Left hindlimb (tissue), 1 donor: ENCODE measurements at regions not wholly inside any gene's neighbourhood (a gene's known extent, or its start where the extent isn't known, plus 50 kb on each side); places are given as distances from the start of the nearest gene placed in this dataset.
A peak's percentile ranks its signal among the peaks of the same experiment; 100 is the strongest.
"Not testable (repeated sequence)": the region's sequence is repeated elsewhere in the genome, so short reads cannot be mapped to it uniquely, and the experiment has no call there.

Experiments
- DNase-seq: peaks from one replicate; pipeline ENCODE4 v3.0.0-alpha.2; 2018

DNA sequence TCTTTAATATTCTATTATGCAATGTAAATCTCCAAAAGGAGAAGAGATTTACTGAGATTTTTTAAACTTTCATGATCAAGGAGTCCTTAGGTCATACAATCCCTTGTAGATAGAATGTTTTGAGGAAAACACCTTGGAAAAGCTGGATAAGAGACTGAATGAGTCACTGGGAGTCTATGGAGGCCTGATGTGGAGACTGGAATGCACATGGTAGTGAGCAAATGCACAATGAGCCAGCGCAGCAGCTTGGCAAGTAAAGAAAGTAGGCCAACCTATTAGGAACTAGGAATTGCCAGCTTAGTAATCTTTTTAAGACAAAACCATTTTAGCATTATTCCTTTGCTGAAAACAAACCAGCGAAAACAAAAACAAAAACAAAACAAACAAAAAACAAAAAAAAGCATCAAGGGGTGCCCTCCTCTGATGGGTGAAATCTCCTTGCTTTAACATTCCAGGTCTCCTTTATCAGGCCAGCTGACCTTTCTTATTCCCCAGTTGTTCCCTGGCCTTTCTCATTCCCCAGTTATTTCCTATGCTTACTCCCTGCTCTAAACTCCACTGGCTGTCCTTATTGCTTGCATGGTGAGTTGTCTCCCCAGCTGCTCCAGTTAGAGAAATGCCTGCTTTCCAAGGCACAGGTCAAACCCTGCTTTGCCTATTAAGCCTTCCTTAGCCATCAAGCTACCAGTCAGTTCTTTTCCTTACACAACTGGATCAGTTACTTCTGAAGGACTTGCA, 135.8 kb downstream of the PLCE1 start:
- no peak for DNase-seq

DNA sequence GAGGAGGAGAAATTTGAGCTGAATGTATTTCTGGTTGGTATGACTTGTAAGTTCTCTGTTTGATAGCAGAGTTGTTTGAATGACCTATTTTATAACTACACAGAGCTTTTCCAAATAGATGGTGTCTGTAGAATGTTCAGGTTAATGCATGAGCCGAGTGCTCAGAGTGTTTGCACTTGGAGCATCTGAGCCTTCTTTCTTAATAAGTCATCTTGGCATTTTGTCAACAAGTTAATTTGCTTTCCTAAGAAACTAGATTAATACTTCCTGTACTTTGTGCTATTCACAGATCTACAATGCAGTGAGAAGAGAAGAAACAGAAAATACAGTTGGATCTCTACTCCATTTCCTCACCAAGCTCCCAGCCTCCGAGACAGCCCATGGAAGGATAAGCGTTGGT, 138.2 kb downstream of the PLCE1 start:
- no peak for DNase-seq

DNA sequence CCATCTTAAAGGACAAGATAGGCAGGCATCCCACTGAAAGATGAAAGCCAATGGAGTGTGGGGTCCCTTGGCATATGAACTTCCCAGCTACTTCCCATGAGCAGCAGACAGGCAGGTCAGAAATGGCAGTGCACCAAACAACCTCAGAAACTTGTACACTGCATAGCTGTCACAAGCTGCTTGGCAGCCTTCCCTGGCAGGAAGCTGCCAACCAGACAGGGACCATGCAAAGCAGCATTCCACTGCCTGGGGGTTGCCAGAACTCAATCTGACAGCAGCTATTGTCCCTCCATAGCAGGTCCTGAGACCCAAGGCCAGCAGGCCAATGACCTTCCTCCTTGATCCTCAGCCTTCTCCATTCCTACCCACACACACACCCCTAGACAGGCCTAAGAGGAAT, 139.5 kb downstream of the PLCE1 start:
- DNase-seq: peak; percentile 38

DNA sequence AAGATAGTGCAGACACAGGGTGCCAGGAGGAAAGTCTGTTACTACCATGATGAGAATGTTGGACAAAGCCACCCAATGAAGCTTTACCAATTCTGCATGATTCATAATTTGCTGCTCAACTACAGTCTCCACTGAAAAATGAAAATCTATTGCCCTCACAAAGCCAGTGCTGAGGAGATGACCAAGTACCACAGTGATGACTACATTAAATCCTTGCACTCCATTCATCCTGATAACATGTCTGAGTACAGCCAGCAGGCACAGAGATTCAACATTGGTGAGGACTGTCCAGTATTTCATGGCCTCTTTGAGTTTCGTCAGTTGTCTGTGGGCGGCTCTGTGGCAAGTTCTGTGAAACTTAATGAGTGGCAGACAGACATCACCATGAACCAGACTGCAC, 144.0 kb downstream of the PLCE1 start:
- no peak for DNase-seq

DNA sequence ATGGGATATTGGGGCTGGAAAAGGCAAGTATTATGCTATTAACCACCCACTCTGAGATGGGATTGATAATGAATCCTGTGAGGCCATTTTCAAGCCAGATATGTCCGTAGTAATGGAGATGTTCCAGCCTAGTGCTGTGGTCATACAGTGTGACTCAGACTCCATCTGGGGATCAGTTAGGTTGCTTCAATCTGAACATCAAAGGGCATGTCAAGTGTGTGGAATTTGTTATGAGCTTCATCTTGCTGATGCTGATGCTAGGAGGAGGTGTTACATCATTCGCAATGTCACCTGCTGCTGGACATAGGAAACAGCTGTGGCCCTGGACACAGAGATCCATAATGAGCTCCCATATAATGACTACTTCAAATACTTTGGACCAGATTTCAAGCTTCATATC, 144.7 kb downstream of the PLCE1 start:
- no peak for DNase-seq

DNA sequence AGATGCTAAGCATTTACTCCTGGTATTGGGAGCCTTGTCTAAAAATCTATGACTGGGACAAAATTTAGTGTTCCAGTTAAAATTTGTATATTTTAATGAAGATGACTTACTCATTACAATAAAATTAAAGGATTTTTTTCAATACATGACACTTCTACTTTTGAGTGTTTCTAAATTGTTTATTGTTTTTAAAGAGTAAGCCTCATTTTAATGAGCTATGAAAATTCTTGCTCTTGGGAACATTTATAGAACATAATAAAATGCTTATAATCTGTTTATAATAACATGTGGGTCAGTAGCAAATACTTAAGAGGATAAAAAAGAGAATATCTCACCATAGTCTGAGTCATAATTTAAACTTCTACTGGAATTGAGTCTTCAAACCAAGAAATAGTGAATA, 149.5 kb downstream of the PLCE1 start:
- DNase-seq: no peak

DNA sequence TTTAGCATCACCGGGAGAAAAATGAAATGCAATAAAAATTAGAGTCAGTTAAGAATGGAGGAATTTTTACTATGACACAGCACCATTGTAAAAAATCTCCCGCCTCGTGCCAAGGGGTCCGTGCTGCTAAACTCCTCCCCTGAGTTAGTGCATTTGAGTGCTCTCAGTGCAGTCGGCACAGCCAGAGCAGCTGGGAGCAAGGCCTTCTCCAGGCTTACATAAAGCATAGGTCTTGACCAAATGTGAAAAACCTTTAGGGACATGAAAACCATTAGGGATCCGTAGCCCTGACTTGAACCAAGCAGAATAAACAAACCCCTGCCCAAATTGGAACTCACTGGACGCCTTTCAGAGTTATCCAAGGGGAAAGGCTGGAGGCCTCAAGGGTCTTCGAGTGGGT, 152.6 kb downstream of the PLCE1 start:
- DNase-seq: no peak

DNA sequence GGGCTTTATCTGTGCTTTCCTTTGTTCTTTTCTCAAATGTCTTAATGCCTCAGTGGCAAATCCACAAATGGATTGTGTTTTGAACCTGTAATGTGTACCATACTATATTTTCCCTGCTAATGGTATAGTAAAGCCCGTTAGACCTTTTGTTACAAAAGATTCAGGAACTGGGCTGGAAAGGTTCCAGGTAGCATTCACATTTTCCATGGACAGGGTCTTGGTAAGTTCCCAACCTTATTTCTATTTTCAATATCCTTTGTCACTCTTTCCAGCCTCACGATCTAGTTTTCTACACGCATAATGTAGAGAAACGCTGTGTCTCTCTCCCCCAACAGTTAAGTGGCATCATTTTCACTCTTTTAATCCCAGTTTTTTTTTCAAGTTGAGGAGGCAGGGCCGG, 153.0 kb downstream of the PLCE1 start:
- DNase-seq: no peak

DNA sequence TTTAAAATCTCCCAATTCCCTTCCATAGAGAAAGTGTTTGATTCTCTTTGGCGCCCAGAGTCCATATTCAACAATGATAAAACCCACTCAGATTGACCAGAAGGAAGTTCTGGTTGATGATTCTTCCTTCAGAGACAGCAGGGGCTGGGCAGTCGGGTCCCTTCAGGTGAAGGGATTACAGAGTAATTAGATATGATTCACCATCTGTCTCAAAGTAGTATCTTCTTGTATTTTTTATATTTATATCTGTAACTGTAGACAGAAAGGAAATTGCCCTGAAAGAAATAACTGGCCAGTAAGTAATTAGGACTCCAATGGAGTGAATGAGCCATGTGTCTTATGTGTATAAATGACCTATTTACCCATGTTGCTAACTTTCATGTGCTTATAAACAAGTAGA, 156.0 kb downstream of the PLCE1 start:
- no peak for DNase-seq

DNA sequence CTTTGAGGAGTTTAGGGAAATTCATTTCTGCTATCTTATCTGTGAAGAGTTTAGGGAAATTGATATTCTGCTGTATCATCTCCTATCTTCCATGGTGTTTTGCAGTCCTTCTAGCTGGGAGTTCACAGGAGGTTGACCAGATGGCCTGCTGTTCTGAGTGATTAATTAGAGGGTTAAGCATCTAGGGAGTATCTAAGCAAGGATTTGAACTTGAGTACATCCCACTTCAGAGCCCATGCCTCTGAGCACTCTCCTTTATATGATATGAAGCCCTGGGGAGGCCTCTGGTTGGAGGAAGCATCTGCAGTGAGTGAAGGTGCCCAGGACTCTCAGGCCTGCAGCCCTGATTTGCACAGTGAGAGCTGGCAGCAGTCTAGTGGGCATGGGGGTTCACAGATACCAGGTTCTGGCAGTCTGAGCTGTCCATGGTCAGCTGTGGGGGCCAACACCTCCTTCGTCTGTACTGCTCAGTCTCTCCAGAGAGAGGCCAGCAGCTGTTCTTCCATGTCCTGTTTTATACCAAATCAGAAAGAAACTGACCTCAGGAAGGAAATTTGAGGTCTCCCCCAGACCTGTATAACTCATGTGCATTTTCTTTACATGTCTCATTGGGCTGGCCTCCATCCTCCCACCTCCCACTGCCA, 156.9 kb downstream of the PLCE1 start:
- DNase-seq: no peak

DNA sequence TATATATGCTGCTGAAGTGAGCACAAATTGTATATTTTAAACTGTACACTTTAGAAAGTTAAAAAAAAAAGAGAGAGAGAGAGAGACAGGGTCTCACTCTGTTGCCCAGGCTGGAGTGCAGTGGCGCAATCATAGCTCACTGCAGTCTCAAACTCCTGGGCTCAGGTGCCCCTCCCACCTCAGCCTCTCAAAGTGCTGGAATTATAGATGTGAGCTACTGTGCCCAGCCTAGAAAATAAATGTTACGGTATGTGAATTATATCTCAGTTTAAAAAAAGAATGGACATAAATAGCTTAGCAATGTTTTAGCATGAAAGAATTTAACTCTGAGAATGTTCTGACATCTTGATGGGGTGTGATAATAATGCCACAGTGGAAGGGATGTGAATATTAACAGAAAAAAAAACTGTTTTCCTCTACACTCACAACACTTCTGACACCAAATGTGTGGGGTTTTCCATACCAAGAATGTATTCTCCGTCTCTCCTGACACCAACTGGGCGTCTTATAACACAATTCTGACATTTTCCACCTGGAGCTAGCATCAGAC, 162.1 kb downstream of the PLCE1 start:
- DNase-seq: no peak

DNA sequence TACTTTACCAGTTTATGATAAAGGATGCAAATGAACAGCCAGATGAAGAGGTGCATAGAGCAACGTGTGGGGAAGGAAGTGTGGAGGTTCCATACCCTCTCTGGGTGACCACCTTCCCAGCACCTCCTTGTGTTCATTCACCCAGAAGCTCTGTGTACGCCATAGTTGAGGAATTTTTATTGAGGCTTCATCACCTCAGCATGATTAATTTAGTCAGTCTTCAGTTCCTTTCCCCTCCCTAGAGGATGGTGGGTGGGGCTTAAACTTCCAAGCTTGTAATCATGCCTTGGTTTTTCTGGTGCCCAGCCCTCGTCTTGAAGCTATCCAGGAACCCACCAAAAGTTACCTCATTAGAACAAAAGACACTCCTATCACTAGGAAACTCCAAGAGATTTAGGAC, 162.7 kb downstream of the PLCE1 start:
- no peak for DNase-seq

DNA sequence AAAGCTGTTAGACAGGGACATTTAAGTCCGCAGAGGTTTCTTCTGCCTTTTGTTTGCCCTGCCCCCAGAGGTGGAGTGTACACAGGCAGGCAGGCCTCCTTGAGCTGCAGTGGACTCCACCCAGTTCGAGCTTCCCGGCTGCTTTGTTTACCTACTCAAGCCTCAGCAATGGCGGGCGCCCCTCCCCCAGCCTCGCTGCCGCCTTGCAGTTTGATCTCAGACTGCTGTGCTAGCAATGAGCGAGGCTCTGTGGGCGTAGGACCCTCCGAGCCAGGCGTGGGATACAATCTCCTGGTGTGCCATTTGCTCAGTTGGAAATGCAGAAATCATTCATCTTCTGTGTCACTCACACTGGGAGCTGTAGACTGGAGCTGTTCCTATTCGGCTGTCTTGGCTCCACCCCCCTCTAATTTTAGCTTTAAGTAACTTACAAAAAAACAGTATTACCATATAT, 171.5 kb downstream of the PLCE1 start:
- DNase-seq: not testable (repeated sequence)

DNA sequence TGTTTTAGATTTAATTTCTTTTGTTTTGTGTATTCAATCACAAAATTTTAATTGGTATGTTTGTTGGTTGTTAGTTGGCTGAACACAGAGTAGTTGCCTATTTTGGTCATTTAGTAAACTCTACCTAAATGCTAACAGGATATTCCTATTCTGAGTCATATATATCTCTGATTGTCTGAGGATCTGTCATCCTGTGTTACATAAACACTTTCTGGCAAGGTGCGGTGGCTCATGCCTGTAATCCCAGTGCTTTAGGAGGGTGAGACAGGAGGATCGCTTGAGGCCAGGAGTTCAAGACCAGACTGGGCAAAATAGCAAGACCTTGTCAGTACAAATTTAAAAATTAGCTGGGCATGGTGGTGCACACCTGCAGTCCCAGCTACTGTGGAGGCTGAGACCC, 178.6 kb downstream of the PLCE1 start:
- DNase-seq: no peak

DNA sequence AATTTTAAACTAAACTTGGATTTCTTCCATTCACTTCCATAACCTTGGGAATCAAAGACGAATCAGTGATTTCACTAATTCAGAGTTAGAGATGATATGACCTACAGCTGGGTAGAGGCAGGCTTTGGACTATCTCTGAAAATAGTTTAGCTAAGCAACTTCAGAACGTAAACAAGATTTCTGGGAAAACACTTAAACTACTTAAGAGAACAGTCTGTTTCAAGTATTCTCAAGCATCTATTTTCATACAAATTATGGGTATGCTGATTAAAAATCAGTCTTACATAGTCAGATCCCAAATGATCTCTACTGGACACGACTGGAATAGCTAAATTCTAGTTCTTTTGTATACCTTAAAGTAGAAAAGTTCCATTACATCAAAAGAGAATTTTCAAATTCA, 179.9 kb downstream of the PLCE1 start:
- no peak for DNase-seq

DNA sequence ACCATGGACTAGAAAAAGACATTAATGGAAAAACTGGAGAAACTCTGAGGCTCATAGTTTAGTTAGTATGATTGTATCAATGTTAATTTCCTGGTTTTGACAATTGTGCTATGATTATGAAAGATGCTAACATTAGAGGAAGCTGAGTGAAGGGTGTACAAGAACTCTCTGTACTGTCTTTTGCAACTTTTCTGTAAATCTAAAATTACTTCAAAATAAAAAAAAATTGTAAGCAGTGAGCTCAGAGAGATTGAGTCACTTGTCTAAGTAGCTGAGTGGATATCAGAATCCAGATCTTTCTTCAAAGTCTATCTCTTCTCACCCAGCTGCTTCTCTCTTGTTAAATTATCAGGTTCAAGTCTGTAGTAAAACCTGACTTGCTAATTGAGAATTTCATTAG, 181.1 kb downstream of the PLCE1 start:
- no peak for DNase-seq

DNA sequence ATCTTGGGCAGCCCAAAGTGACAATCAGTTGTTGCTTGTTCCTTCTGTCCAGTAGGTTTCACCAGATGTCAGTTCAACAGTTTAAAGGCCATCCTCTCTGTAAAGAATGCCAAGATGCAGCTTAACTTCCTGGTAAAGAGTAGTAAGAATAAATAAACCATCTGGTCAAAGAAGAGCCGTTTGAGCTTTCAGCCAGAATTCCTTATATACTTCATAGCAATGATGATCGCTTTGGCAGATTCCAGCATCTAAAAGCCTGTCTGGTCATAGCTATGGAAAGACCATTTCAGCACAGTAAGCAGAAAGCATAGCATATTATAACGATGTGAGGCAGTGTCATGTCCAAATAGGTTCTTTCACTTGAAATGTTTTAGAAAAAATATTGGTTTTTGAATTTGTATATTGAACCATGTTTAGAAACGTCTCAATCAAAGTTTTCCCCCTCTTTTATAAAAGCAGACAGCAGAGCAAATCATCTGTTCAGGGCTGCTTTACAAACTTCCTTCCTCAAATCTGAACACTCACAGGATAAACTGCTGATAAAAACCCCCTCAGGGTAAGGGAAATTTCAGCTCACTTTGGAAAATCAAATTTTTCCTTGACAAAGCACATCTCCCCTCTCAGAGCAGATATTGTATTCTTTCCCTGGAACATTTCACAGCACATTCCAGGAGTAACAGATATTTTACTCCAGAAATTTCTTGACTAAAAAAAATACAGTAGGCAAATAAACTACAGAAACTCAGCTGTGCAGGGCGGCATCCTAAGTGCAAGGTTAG, 184.1 kb downstream of the NOC3L start:
- no peak for DNase-seq

DNA sequence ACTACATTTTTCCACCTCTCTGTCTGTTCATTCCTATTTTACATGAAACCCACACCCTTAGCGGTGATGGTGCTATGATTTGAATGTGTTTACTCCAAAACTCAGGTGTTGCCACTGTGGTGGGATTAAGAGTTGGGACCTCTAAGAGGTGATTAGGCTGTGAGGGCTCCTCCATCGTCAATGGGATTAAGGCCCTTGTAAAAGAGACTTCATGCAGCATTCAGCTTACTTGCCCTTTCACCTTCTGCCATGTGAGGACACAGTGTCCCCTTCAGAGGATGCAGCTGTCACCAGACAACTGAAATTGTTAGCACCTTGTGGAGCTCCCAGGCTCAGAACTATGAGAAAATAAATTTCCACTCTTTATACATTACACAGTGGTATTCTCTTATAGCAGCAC, 182.2 kb downstream of the NOC3L start:
- no peak for DNase-seq

DNA sequence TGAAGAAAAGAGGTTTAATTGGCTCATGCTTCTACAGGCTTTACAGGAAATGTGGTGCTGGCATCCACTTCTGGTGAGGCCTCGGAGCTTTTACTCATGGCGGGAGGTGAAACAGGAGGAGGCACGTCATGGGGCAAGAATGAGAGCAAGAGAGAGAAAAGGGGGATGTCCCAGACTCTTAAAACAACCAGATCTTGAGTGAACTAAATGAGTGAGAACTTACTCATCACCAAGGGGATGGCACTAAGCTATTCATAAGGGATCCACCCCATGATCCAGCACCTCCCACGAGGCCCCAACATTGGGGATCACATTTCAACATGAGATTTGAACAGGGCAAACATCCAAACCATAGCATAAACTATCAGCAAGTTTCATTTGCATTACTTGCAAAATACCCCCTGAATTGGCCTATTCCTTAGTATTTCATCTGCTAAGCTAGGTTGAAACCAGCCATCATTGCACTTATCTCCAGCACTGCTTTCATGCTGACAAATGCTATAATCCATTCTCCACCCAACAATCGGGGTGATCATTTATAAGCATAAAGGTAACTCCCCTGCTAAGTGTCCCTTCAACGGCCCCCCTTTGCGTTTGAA, 179.0 kb downstream of the NOC3L start:
- no peak for DNase-seq

DNA sequence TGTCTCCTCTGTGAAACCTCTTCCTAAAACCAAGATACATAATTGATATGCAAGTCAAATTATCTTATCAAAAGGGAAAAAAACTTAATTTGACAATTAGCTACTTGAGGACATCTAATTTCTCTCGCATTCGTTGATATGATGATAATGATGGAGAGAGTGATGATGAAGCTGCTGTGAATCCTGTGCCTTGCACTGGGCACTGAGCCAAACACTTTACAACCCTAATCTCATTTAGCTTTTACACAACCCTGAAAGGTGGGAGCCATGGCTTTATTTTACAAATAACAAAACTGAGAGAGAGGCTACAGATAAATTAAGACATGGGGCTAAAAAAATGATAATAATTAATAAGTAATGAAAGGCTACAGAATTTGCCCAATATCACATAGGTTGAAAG, 176.0 kb downstream of the NOC3L start:
- DNase-seq: no peak

DNA sequence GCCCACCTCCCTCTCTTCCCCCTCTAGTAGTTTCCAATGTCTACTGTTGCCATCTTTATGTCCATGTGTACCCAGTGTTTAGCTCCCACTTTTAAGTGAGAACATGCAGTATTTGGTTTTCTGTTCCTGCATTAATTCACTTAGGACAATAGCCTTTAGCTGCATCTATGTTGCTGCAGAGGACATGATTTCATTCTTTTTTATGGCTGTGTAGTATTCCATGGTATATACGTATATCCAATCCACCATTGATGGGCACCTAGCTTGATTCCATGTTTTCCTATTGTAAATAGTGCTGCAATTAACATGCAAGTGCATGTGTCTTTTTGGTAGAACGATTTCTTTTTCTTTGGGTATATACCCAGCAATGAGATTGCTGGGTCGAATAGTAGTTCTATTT, 170.4 kb downstream of the NOC3L start:
- DNase-seq: no peak

DNA sequence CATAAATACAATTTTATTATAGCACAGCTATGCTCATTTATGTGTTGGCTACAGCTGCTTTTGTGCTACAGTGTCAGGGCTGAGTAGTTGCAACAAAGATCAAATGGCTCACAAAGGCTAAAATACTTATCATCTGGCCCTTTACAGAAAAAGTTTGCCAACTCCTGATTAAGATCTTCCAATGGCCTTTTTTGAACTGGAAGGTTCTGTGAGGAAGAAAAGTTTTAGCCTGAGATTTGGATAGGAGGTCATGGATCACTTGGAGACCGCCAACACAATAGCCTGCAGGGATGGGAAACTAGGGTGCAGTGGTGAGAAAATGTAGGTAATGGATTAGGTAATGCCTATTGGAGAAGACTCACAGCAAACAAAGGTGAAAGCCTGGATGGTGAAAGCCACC, 169.8 kb downstream of the NOC3L start:
- DNase-seq: no peak

DNA sequence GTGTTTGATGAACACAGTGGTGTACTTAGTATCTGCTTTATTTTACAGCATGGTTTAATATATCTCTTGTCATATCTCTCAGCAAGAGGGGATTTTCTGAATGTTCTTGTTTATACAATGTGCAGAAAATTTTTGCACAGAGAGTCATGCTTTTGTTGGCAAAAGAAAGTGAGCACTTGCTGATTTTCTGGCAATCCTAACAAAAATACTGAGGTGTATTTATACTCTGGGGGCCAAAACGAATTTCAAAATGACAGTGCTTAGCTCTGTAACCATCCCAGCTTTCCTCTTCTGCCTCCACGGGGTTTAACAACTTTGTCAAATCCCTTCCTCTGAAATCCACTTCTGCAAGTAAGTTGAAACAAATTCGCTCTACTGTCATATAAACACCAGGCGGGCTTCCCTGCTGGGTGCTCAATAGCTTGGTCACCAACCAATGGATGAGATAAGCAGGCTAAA, 169.2 kb downstream of the NOC3L start:
- no peak for DNase-seq
